HG03095 (cell line): ENCODE measurements at regions not wholly inside any gene's neighbourhood (a gene's known extent, or its start where the extent isn't known, plus 50 kb on each side); places are given as distances from the start of the nearest gene placed in this dataset.

Experiments used
- ATAC-seq: cut with Tn5 transposase; IDR thresholded peaks from one replicate; pipeline ENCODE4 v1.9.1; 2021; ENCODE audit warnings: moderate library complexity; ENCODE audit not compliant: unreplicated experiment

DNA sequence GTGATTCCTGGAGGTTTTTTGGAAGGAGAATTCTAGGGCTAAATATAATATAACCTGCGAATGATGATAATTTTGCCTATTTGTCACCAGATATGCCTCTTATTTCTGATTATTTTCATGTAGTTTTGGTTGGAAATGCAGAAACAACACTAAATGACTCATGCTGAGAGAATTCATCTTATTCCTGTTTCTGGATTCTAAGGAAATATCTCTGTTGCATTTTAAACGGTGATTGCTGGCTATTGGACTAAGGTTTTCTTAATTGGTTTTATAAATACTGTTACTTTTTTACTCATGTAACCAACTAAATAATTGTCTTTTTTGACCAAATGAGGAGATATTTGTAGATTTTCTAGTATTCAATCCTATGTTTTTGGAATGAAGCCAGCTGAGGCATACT, 204.9 kb upstream of the NPSR1 start:
- ATAC-seq, result no peak

DNA sequence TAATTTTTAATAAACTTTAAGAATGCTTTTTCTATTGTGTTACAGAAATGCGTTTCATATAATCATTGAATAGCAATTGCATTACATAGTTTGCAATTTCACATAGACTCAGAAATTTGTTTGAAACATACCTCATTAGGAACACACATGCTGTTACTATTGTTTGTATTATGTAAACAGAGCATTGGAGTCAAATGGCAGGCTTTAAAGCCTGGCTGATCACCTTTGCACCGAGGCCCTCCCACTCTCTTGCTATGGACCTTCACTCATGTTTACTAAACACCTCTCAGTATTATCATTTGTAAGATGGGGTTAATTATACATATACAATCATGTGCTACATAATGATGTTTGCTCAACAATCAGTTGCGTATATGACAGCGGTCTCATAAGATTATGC, 203.6 kb upstream of the NPSR1 start:
- no peak for ATAC-seq

DNA sequence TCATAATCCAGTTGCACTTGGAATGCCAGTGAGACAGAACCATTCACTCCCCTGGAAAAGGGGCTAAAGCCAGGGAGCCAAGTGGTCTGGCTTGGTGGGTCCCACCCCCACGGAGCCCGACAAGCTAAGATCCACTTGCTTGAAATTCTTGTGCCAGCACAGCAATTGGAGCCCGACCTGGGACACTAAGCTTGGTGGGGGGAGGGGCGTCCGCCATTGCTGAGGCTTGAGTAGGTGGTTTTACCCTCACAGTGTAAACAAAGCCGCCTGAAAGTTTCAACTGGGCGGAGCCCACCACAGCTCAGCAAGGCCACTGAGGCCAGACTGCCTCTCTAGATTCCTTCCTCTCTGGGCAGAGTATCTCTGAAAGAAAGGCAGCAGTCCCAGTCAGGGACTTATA, 200.7 kb upstream of the NPSR1 start:
- no peak for ATAC-seq

GRCh38 chr7:34463830-34464229, 194.2 kb upstream of the NPSR1 start:
- ATAC-seq, result no peak

- ATAC-seq, result no peak
Measured at GRCh38 chr7:34471844-34472243, 186.2 kb upstream of the NPSR1 start.

DNA sequence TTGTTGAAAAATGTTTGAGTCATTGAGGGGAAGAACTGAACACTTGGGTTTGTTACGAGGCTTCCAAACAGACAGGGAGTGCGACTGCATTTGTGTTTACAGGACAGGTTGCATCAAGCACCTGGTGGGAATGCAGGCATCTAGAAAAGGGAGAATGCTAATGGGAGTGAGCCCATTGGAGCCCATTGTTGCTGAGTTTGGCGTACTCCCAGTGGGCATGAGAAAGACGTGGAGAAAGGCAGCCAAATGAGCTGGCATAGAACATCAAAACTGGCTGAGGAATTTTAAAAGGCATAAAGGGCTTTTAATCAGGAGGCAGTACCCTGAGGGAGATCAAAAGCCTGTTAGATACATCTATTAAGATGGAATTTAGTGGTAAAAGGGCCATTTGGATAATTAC, 171.6 kb upstream of the NPSR1 start:
- no peak for ATAC-seq

DNA sequence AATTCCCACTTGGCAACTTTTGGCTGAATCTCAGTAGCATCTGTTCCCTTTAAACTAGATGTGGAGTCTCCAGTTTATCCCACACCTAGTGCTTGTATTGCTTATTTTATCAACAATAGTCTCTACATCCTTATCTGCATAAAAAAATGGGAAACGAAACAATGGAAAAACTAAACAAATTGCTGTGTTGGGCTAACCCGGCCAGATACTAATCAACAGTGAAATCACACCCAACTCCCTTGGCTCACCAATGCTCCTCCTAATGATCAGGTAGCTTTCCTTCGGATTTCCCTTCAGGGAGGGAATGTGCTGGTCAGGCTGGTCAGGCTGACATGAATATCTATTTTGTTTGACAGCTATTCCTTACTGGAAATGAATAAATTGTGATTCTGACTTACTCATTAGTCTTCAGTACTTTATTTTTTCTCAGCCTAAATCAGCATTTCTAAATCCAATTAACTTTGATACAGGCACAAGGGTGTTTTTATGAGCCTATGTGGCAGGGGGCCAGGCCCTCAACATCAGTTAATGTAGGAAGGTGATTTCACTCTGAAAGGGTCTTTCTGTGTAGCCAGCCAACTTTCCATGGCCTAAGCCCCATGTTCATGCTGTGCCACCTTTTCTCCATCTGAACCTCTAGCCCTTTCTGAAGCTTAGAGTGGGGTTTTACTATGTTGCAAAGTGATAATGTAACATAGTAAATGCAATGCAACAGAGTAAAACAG, 170.5 kb upstream of the NPSR1 start:
- no peak for ATAC-seq

DNA sequence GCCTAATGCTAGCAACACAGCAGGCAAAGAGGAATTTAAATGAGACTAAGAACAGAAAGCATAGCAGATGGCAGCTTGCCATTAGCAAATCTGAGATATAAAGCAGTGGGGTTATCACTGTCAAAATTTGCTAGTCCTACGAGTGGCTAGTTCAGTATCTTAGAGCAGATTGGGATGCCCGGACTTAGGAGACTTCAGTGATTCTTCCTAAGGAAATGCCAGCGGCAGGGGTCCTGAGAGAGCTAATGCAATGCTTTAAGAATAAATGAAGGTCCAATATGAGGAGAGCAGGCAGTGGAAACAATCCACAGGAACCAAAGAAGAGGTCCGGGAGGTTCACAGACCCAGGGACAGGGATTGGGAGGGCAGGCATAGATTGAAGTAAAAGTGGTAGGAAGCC, 169.3 kb upstream of the NPSR1 start:
- no peak for ATAC-seq

DNA sequence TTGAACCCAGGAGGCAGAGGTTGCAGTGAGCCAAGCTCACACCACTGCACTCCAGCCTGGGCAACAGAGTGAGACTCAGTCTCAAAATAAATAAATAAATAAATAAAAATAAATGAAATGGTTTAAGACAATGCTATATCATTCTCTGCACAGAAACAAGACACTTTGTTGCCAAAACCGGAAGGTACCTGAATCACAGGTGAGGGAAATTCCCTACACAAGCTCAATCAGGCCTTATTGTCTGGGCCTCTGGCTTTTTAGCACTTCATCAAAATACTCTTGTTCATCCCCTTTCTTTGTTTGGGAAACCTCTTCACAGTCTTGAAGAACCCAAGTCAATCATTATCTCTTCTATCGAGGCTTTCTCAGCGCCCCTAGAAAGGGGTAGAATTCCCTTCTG, 166.1 kb upstream of the NPSR1 start:
- ATAC-seq, result no peak

- no peak for ATAC-seq
Measured at GRCh38 chr7:34493752-34494151, 164.3 kb upstream of the NPSR1 start.

DNA sequence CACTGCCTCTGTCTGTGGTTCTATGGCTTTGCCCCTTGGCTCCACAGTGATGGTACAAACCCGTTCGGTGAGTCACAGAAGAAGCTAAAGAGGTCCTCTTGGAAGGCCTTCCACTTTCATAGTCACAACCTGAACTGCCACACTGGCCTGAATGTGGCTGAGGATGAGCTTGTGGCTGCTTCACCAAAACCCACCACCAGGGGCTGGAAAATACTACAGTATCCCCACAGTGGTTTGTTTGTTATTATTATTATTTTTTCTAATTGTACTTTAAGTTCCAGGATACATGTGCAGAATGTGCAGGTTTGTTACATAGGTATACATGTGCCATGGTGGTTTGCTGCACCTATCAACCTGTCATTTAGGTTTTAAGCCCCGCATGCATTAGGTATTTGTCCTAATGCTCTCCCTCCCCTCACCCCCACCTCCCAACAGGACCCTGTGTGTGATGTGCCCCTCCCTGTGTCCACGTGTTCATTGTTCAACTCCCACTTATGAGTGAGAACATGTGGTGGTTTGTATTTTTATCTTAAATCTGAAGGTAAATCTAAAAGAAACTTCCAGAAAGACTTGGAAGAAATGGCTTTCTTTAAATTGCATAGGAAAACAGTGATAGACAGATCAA, 160.8 kb upstream of the NPSR1 start:
- ATAC-seq, result no peak

- no peak for ATAC-seq
Measured at GRCh38 chr7:34501156-34501555, 156.9 kb upstream of the NPSR1 start.

GRCh38 chr7:34507191-34507590, 150.8 kb upstream of the NPSR1 start:
- no peak for ATAC-seq

GRCh38 chr7:34523226-34523918, 134.6 kb upstream of the NPSR1 start:
- ATAC-seq, result no peak

GRCh38 chr7:34530259-34530658, 127.8 kb upstream of the NPSR1 start:
- ATAC-seq, result no peak

- no peak for ATAC-seq
Measured at GRCh38 chr7:34539003-34539402, 119.0 kb upstream of the NPSR1 start.

GRCh38 chr7:34544621-34545020, 113.4 kb upstream of the NPSR1 start:
- no peak for ATAC-seq

DNA sequence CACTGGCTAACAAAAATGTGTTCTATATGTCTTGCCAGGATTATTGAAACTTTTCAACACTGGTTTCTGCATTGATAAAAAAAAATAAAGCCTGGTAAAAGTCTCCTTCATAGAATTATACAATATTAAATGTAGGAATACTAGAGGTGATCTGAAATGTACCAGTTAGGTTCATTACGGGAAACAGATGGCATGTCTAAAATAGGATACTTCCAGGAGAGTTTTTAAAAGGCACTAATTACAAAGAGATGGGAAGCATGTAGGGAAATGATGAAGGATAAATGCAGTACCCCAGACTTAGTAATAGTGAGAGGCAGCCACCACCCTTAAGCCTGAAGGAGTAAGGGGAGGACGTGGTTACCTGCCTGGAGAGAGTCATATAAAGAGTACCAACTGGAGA, 107.0 kb upstream of the NPSR1 start:
- no peak for ATAC-seq

- ATAC-seq, result no peak
Measured at GRCh38 chr7:34552502-34552901, 105.5 kb upstream of the NPSR1 start.

GRCh38 chr7:34558022-34558421, 100.0 kb upstream of the NPSR1 start:
- ATAC-seq, result no peak

- ATAC-seq, result no peak
Measured at GRCh38 chr7:34564091-34564490, 93.9 kb upstream of the NPSR1 start.

GRCh38 chr7:34567906-34568305, 90.1 kb upstream of the NPSR1 start:
- ATAC-seq, result no peak
